ENCODE measurements at regions not wholly inside any gene's neighbourhood (a gene's known extent, or its start where the extent isn't known, plus 50 kb on each side); places are given as distances from the start of the nearest gene placed in this dataset.

DNA sequence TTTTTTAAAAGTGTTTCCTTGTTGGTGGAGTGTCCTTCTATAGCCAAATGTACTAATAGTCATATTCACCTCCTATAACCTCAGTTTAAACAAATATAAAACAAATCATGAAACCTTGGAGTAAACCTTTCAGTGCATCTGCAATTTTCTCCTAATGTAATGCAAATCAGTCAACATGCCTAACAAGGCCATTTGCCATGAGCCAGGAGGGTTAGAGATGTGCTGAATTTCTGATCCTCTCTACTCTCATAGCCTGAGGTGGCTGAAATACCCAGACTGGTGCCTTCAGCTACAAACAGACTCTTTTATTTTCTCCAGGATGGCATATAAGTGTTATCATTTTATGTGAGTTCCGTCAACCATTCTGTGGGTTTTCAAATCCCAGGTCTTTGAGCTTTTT lies 908.1 kb downstream of the GALC start:
- TF ChIP-seq, protein P1, sequence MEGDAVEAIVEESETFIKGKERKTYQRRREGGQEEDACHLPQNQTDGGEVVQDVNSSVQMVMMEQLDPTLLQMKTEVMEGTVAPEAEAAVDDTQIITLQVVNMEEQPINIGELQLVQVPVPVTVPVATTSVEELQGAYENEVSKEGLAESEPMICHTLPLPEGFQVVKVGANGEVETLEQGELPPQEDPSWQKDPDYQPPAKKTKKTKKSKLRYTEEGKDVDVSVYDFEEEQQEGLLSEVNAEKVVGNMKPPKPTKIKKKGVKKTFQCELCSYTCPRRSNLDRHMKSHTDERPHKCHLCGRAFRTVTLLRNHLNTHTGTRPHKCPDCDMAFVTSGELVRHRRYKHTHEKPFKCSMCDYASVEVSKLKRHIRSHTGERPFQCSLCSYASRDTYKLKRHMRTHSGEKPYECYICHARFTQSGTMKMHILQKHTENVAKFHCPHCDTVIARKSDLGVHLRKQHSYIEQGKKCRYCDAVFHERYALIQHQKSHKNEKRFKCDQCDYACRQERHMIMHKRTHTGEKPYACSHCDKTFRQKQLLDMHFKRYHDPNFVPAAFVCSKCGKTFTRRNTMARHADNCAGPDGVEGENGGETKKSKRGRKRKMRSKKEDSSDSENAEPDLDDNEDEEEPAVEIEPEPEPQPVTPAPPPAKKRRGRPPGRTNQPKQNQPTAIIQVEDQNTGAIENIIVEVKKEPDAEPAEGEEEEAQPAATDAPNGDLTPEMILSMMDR (conservative IDR thresholded peaks at IDR 0.05; ENCODE audit: low read depth in 2 of 2) = no peak
- TF ChIP-seq POLR2AphosphoS5 (IDR thresholded peaks at IDR 0.05; ENCODE audit: low read depth) (no peak), EZH2 (IDR thresholded peaks at IDR 0.05; ENCODE audit: low read depth, unreplicated experiment) (no peak), ZNF331 (CRISPR knock-in tag; IDR thresholded peaks at IDR 0.05; ENCODE audit: low read depth) (no peak), CREB1 (CRISPR knock-in tag; IDR thresholded peaks at IDR 0.05; ENCODE audit: low read depth) (no peak), JUNB (IDR thresholded peaks at IDR 0.05; ENCODE audit: unreplicated experiment) (no peak), ZNF114 (CRISPR knock-in tag; IDR thresholded peaks at IDR 0.05) (no peak), EZH2phosphoT487 (IDR thresholded peaks at IDR 0.05; ENCODE audit: unreplicated experiment) (no peak)
- TF ChIP-seq, protein P2, sequence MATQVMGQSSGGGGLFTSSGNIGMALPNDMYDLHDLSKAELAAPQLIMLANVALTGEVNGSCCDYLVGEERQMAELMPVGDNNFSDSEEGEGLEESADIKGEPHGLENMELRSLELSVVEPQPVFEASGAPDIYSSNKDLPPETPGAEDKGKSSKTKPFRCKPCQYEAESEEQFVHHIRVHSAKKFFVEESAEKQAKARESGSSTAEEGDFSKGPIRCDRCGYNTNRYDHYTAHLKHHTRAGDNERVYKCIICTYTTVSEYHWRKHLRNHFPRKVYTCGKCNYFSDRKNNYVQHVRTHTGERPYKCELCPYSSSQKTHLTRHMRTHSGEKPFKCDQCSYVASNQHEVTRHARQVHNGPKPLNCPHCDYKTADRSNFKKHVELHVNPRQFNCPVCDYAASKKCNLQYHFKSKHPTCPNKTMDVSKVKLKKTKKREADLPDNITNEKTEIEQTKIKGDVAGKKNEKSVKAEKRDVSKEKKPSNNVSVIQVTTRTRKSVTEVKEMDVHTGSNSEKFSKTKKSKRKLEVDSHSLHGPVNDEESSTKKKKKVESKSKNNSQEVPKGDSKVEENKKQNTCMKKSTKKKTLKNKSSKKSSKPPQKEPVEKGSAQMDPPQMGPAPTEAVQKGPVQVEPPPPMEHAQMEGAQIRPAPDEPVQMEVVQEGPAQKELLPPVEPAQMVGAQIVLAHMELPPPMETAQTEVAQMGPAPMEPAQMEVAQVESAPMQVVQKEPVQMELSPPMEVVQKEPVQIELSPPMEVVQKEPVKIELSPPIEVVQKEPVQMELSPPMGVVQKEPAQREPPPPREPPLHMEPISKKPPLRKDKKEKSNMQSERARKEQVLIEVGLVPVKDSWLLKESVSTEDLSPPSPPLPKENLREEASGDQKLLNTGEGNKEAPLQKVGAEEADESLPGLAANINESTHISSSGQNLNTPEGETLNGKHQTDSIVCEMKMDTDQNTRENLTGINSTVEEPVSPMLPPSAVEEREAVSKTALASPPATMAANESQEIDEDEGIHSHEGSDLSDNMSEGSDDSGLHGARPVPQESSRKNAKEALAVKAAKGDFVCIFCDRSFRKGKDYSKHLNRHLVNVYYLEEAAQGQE (IDR thresholded peaks at IDR 0.05; ENCODE audit: unreplicated experiment) = no peak

Data from GM23338 (cell line).